Right lobe of liver (tissue), 6 donors: ENCODE measurements at regions not wholly inside any gene's neighbourhood (a gene's known extent, or its start where the extent isn't known, plus 50 kb on each side); places are given as distances from the start of the nearest gene placed in this dataset.
A peak's percentile ranks its signal among the peaks of the same experiment; 100 is the strongest.

Experiments used
- ATAC-seq, 4 donors: fragments of 200-7000 bp; cut with Tn5 transposase; one replicate each; pipeline ENCODE4 v1.9.1; 2020; ENCODE audit warnings: mild to moderate bottlenecking in 4 of 4, moderate library complexity in 4 of 4
- DNase-seq, 3 donors: peaks; one replicate each; pipeline ENCODE4 v3.0.0-alpha.2; 2020
- H3K27ac ChIP-seq, 3 donors: fragments of 200-600 bp; one replicate each; pipeline ENCODE4 v1.8.0; 2022
- H3K27me3 ChIP-seq, 2 donors: fragments of 200-600 bp; one replicate each; pipeline ENCODE4 v1.8.0; 2022
- H3K36me3 ChIP-seq, 4 donors: fragments of 200-600 bp; sonication (generic) in 1 of 4; one replicate each; pipeline versions ENCODE4 v1.5.1 to v1.8.0; 2017 to 2022; ENCODE audit warnings: control low read depth in 1 of 4
- H3K4me1 ChIP-seq, 4 donors: fragments of 200-600 bp; sonication (generic) in 1 of 4; one replicate each; pipeline versions ENCODE4 v1.5.1 to v1.8.0; 2017 to 2022; ENCODE audit warnings: control low read depth in 1 of 4
- H3K4me3 ChIP-seq, 3 donors: fragments of 200-600 bp; one replicate each; pipeline ENCODE4 v1.8.0; 2022
- H3K9me3 ChIP-seq, 4 donors: fragments of 200-600 bp; sonication (generic) in 1 of 4; one replicate each; pipeline versions ENCODE4 v1.5.1 to v1.8.0; 2017 to 2022; ENCODE audit warnings: control low read depth in 1 of 4
- CTCF ChIP-seq, 4 donors: fragments of 200-600 bp in 3 of 4; fragments of 450-650 bp in 1 of 4; IDR thresholded peaks; one replicate each; pipeline versions ENCODE4 v1.5.1 to v1.8.0; 2016 to 2022; ENCODE audit warnings: antibody characterized with exemption in 4 of 4, mild to moderate bottlenecking in 2 of 4
- POLR2A ChIP-seq: fragments of 450-650 bp; IDR thresholded peaks from one replicate; pipeline ENCODE4 v1.6.1; 2017; ENCODE audit warnings: antibody characterized with exemption, mild to moderate bottlenecking
- WGBS: methylation state at CpG from one replicate; pipeline ENCODE4 v1.1.6; 2018; ENCODE audit warnings: low coverage, low lambda C conversion rate; ENCODE audit not compliant: insufficient coverage; ENCODE audit errors: missing lambda C conversion rate; 5-methylcytosine and 5-hydroxymethylcytosine counted together
- intact Hi-C, 2 donors: fragments of 100-400 bp; cut with DNase I; formaldehyde crosslinking; loops; one replicate each; pipeline versions ENCODE4 v1.11.2 to v1.14.1; 2022
- donor health status: DM: no; HTN: yes; CAD: no.
- donor health status: DM: no; HTN: no; CAD: no.
- donor health status: DM: no; HTN: no; CAD: no.
- donor health status: DM: no; HTN: yes; CAD: no.
- donor health status: DM: no; HTN: yes; CAD: no.

- Histone ChIP-seq H3K4me1 (no peaks in the 10 kb centered on the region), H3K36me3 (no peaks in the 10 kb centered on the region), H3K4me3 (no peak overlapping the region), H3K27me3 (no peaks in the 10 kb centered on the region), H3K9me3 (no peaks in the 10 kb centered on the region), H3K27ac (no peak overlapping the region)
- WGBS = 76% methylated on average over 2 of the region's 2 CpGs
- ATAC-seq (no peak), DNase-seq (no peak)
- intact Hi-C loops = no loop called here
- no peak for TF ChIP-seq CTCF (IDR thresholded peaks at IDR 0.05)
- no peak for TF ChIP-seq POLR2A
These were observed 542.3 kb downstream of the PSAT1 start for GRCh38 chr9:78839252-78839651.

GRCh38 chr9:78848061-78848460 is 551.1 kb downstream of the PSAT1 start:
- ATAC-seq (no peak), DNase-seq (no peak)
- Histone ChIP-seq H3K27ac (no peak overlapping the region), H3K36me3 (no peaks in the 10 kb centered on the region), H3K9me3 (no peaks in the 10 kb centered on the region), H3K4me1 (no peaks in the 10 kb centered on the region), H3K4me3 (no peak overlapping the region), H3K27me3 (no peaks in the 10 kb centered on the region)
- intact Hi-C loops = no loop called here
- no peak for TF ChIP-seq POLR2A
- TF ChIP-seq CTCF (IDR thresholded peaks at IDR 0.05) = no peak
- WGBS = 39% methylated on average over 2 of the region's 2 CpGs

GRCh38 chr9:78856144-78856543 is 559.2 kb downstream of the PSAT1 start:
- TF ChIP-seq POLR2A (no peak), CTCF (IDR thresholded peaks at IDR 0.05) (no peak)
- H3K9me3 ChIP-seq = no peaks in the 10 kb centered on the region
- DNase-seq (no peak), ATAC-seq (no peak)
- intact Hi-C loops = no loop called here
- no peaks in the 10 kb centered on the region for H3K36me3 ChIP-seq
- no peak overlapping the region for H3K4me3 ChIP-seq
- 22% methylated on average over 2 of the region's 2 CpGs for WGBS
- H3K4me1 ChIP-seq = no peaks in the 10 kb centered on the region
- no peaks in the 10 kb centered on the region for H3K27me3 ChIP-seq
- H3K27ac ChIP-seq = no peak overlapping the region

GRCh38 chr9:78856781-78857180 is 559.9 kb downstream of the PSAT1 start:
- Histone ChIP-seq H3K4me1 (no peaks in the 10 kb centered on the region), H3K27ac (no peak overlapping the region), H3K4me3 (no peak overlapping the region), H3K9me3 (no peaks in the 10 kb centered on the region), H3K27me3 (no peaks in the 10 kb centered on the region), H3K36me3 (no peaks in the 10 kb centered on the region)
- ATAC-seq (no peak), DNase-seq (peak in 1 of 3 donors; percentile 42)
- 42% methylated on average over 4 of the region's 8 CpGs for WGBS
- TF ChIP-seq POLR2A (no peak), CTCF (IDR thresholded peaks at IDR 0.05) (no peak)
- intact Hi-C loops = no loop called here
